ENCODE measurements at regions not wholly inside any gene's neighbourhood (a gene's known extent, or its start where the extent isn't known, plus 50 kb on each side); places are given as distances from the start of the nearest gene placed in this dataset.

GRCh38 chr5:113770648-113771047 is 257.2 kb downstream of the YTHDC2 start:
- no peak for TF ChIP-seq CTCF (IDR thresholded peaks at IDR 0.05; ENCODE audit: extremely low read depth, missing control alignments)
- DNase-seq (ENCODE audit: low spot score), result no peak

GRCh38 chr5:113771483-113771882 is 258.0 kb downstream of the YTHDC2 start:
- DNase-seq (ENCODE audit: low spot score), result no peak
- no peak for TF ChIP-seq CTCF (IDR thresholded peaks at IDR 0.05; ENCODE audit: extremely low read depth, missing control alignments)

GRCh38 chr5:113776168-113776567 is 262.7 kb downstream of the YTHDC2 start:
- TF ChIP-seq CTCF (IDR thresholded peaks at IDR 0.05; ENCODE audit: extremely low read depth, missing control alignments), result no peak
- no peak for DNase-seq (ENCODE audit: low spot score)

- DNase-seq (ENCODE audit: low spot score), result no peak
- no peak for TF ChIP-seq CTCF (IDR thresholded peaks at IDR 0.05; ENCODE audit: extremely low read depth, missing control alignments)
Measured at GRCh38 chr5:113776832-113777525, 263.5 kb downstream of the YTHDC2 start.

- no peak for TF ChIP-seq CTCF (IDR thresholded peaks at IDR 0.05; ENCODE audit: extremely low read depth, missing control alignments)
- no peak for DNase-seq (ENCODE audit: low spot score)
Measured at GRCh38 chr5:113778147-113778546, 264.7 kb downstream of the YTHDC2 start.

GRCh38 chr5:113788141-113788655 is 274.7 kb downstream of the YTHDC2 start:
- no peak for TF ChIP-seq CTCF (IDR thresholded peaks at IDR 0.05; ENCODE audit: extremely low read depth, missing control alignments)
- DNase-seq (ENCODE audit: low spot score), result no peak

- DNase-seq (ENCODE audit: low spot score), result no peak
Measured at GRCh38 chr5:113789769-113790168, 276.3 kb downstream of the YTHDC2 start.

More at GRCh38 chr5:113789769-113790168, 276.3 kb downstream of the YTHDC2 start:
- TF ChIP-seq CTCF (IDR thresholded peaks at IDR 0.05; ENCODE audit: extremely low read depth, missing control alignments), result no peak

Measured in GM20000 (cell line).